Suprapubic skin (tissue), 4 donors: ENCODE measurements at regions not wholly inside any gene's neighbourhood (a gene's known extent, or its start where the extent isn't known, plus 50 kb on each side); places are given as distances from the start of the nearest gene placed in this dataset.

Experiments
- EP300 ChIP-seq: sonication (generic); formaldehyde crosslinking; IDR thresholded peaks from one replicate; pipeline ENCODE4 v1.6.1; 2017; ENCODE audit warnings: antibody characterized with exemption
- POLR2AphosphoS5 ChIP-seq, 3 donors: sonication (generic); formaldehyde crosslinking; IDR thresholded peaks; one replicate each; pipeline ENCODE4 v1.6.1; 2017; ENCODE audit warnings: antibody characterized with exemption in 3 of 3
- TF ChIP-seq, protein P1 (sequence below), 2 donors: fragments of 200-600 bp in 1 of 2; fragments of 450-650 bp in 1 of 2; sonication (generic) in 1 of 2; IDR thresholded peaks; one replicate each; pipeline ENCODE4 v1.5.1; 2016 to 2019; ENCODE audit warnings: antibody characterized with exemption in 2 of 2, mild to moderate bottlenecking in 1 of 2, moderate library complexity in 1 of 2

GRCh38 chr13:47523771-47524170, 477.3 kb downstream of the SUCLA2 start:
- TF ChIP-seq, protein P1, sequence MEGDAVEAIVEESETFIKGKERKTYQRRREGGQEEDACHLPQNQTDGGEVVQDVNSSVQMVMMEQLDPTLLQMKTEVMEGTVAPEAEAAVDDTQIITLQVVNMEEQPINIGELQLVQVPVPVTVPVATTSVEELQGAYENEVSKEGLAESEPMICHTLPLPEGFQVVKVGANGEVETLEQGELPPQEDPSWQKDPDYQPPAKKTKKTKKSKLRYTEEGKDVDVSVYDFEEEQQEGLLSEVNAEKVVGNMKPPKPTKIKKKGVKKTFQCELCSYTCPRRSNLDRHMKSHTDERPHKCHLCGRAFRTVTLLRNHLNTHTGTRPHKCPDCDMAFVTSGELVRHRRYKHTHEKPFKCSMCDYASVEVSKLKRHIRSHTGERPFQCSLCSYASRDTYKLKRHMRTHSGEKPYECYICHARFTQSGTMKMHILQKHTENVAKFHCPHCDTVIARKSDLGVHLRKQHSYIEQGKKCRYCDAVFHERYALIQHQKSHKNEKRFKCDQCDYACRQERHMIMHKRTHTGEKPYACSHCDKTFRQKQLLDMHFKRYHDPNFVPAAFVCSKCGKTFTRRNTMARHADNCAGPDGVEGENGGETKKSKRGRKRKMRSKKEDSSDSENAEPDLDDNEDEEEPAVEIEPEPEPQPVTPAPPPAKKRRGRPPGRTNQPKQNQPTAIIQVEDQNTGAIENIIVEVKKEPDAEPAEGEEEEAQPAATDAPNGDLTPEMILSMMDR (IDR thresholded peaks at IDR 0.05): no peak
- no peak for TF ChIP-seq EP300
- TF ChIP-seq POLR2AphosphoS5 (IDR thresholded peaks at IDR 0.05): no peak
